GM23338 (cell line): ENCODE measurements at regions not wholly inside any gene's neighbourhood (a gene's known extent, or its start where the extent isn't known, plus 50 kb on each side); places are given as distances from the start of the nearest gene placed in this dataset.

Experiments
- EZH2 ChIP-seq: fragments of 200-600 bp; sonication (generic); IDR thresholded peaks from one replicate; pipeline ENCODE4 v1.8.0; 2017; ENCODE audit warnings: antibody characterized with exemption, mild to moderate bottlenecking, low read depth; ENCODE audit not compliant: unreplicated experiment
- TF ChIP-seq, protein P1 (sequence below), 2 experiments: fragments of 200-600 bp in 1 of 2; sonication (generic) in 1 of 2; conservative IDR thresholded peaks; 2 replicates each; pipeline versions ENCODE4 v1.5.1 to v1.6.1; 2016 to 2017; ENCODE audit warnings: antibody characterized with exemption in 2 of 2, low read depth in 2 of 2, mild to moderate bottlenecking in 2 of 2, moderate library complexity in 1 of 2

DNA sequence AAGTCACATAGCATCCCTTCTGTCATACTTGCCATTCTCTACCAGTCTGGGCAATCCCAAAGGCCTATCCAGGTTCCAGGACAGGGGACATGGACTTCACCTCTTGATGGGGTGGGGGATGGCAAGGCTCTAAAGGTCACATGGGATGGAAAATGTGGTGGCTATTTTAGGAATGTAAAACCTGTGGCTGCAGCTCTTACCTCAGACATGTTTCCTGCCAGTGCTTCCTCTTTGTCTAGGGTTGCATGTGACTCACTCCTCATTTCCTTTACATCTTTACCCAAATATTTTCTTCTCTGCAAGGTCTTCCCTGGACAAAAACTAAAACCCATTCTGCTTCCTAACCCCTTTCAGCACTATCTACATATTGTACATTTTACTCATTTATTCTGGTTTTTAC, 135.7 kb downstream of the BTBD3 start:
- TF ChIP-seq, protein P1, sequence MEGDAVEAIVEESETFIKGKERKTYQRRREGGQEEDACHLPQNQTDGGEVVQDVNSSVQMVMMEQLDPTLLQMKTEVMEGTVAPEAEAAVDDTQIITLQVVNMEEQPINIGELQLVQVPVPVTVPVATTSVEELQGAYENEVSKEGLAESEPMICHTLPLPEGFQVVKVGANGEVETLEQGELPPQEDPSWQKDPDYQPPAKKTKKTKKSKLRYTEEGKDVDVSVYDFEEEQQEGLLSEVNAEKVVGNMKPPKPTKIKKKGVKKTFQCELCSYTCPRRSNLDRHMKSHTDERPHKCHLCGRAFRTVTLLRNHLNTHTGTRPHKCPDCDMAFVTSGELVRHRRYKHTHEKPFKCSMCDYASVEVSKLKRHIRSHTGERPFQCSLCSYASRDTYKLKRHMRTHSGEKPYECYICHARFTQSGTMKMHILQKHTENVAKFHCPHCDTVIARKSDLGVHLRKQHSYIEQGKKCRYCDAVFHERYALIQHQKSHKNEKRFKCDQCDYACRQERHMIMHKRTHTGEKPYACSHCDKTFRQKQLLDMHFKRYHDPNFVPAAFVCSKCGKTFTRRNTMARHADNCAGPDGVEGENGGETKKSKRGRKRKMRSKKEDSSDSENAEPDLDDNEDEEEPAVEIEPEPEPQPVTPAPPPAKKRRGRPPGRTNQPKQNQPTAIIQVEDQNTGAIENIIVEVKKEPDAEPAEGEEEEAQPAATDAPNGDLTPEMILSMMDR (conservative IDR thresholded peaks at IDR 0.05; ENCODE audit: low read depth in 2 of 2), result no peak
- no peak for TF ChIP-seq EZH2
